B cell (primary cell): ENCODE measurements at regions not wholly inside any gene's neighbourhood (a gene's known extent, or its start where the extent isn't known, plus 50 kb on each side); places are given as distances from the start of the nearest gene placed in this dataset.

ENCODE experiments used
- ATAC-seq: fragments of 200-7000 bp; cut with Tn5 transposase; one replicate; pipeline ENCODE4 v1.10.0; 2021; ENCODE audit warnings: low read depth, mild to moderate bottlenecking, moderate number of reproducible peaks, moderate library complexity
- CTCF ChIA-PET: fragments of 350-600 bp; sonication (Branson Sonifier 250); formaldehyde crosslinking; loops from one replicate; lab custom pipeline; 2021; ENCODE audit warnings: antibody characterized with exemption, inconsistent platforms; lab: Charles Lee
- POLR2A ChIA-PET: fragments of 350-600 bp; sonication (Branson Sonifier 250); formaldehyde crosslinking; loops from one replicate; lab custom pipeline; 2021; ENCODE audit warnings: antibody characterized with exemption; lab: Charles Lee
- DNase-seq: peaks from one replicate; pipeline ENCODE4 v3.0.0; 2013
- H2AFZ ChIP-seq: 2 replicates; pipeline ENCODE4 v1.6.1; 2012; ENCODE audit warnings: mild to moderate bottlenecking, low read depth, low read length; ENCODE audit not compliant: insufficient read depth, poor library complexity, severe bottlenecking
- H3K27ac ChIP-seq, 2 donors: 1 replicate in 1 of 2; 2 replicates in 1 of 2; pipeline ENCODE4 v1.5.1; 2012 to 2013; ENCODE audit warnings: low read length in 2 of 2, mild to moderate bottlenecking in 2 of 2, moderate library complexity in 1 of 2
- H3K27me3 ChIP-seq, 4 experiments: fragments of 200-600 bp in 1 of 4; sonication (generic) in 1 of 4; replicated peaks in 1 of 4; 1 replicate in 2 of 4; 2 replicates in 2 of 4; pipeline versions ENCODE4 v1.6.1 to v1.7.0; 2013 to 2016; ENCODE audit warnings: low read length in 3 of 4, mild to moderate bottlenecking in 2 of 4, mixed read lengths in 1 of 4, moderate library complexity in 1 of 4; ENCODE audit not compliant: insufficient read depth in 4 of 4, control insufficient read depth in 3 of 4; ENCODE audit errors: control extremely low read depth in 1 of 4
- H3K36me3 ChIP-seq, 2 experiments: replicated peaks in 1 of 2; 1 replicate in 1 of 2; 2 replicates in 1 of 2; pipeline versions ENCODE4 v1.6.1 to v1.7.1; 2013; ENCODE audit warnings: low read length in 1 of 2; ENCODE audit not compliant: insufficient read depth in 2 of 2, control insufficient read depth in 1 of 2; ENCODE audit errors: control extremely low read depth in 1 of 2, extremely low read depth in 1 of 2
- H3K4me1 ChIP-seq, 2 donors: fragments of 200-600 bp in 1 of 2; sonication (generic) in 1 of 2; 1 replicate in 1 of 2; 2 replicates in 1 of 2; pipeline versions ENCODE4 v1.5.1 to v1.6.1; 2013 to 2017; ENCODE audit warnings: low read length in 2 of 2; ENCODE audit not compliant: control insufficient read depth in 2 of 2, insufficient read depth in 2 of 2
- H3K4me2 ChIP-seq: replicated peaks from 2 replicates; pipeline ENCODE3; 2012; ENCODE audit warnings: mild to moderate bottlenecking, low read depth, low read length; ENCODE audit not compliant: poor library complexity, severe bottlenecking
- H3K4me3 ChIP-seq, 5 experiments: fragments of 200-600 bp in 1 of 5; sonication (generic) in 1 of 5; 1 replicate in 3 of 5; 2 replicates in 2 of 5; pipeline versions ENCODE4 v1.5.1 to v1.7.0; 2011 to 2016; ENCODE audit warnings: low read length in 4 of 5, mild to moderate bottlenecking in 4 of 5, low read depth in 2 of 5, control low read depth in 1 of 5, moderate library complexity in 1 of 5; ENCODE audit not compliant: insufficient read depth in 1 of 5; ENCODE audit errors: control extremely low read depth in 1 of 5, extremely low read depth in 1 of 5
- H3K79me2 ChIP-seq: fragments of 200-600 bp; sonication (generic); one replicate; pipeline ENCODE4 v1.6.0; 2016; ENCODE audit warnings: low read length; ENCODE audit not compliant: control insufficient read depth, insufficient read depth
- H3K9ac ChIP-seq: fragments of 200-600 bp; sonication (generic); 2 replicates; pipeline ENCODE4 v1.6.1; 2017; ENCODE audit warnings: mild to moderate bottlenecking, low read length, moderate library complexity
- H3K9me3 ChIP-seq, 3 donors: one replicate each; pipeline versions ENCODE4 v1.6.1 to v1.7.1; 2013; ENCODE audit warnings: low read length in 2 of 3; ENCODE audit not compliant: control insufficient read depth in 2 of 3, insufficient read depth in 1 of 3; ENCODE audit errors: control extremely low read depth in 1 of 3
- H4K20me1 ChIP-seq: 2 replicates; pipeline ENCODE4 v1.6.0; 2012; ENCODE audit warnings: mild to moderate bottlenecking, low read length; ENCODE audit not compliant: insufficient read depth, control insufficient read depth, poor library complexity, severe bottlenecking
- H3K27ac Mint-ChIP-seq: one replicate; pipeline ENCODE4 v1.8.0; 2021; ENCODE audit warnings: mixed read lengths
- H3K27me3 Mint-ChIP-seq: one replicate; pipeline ENCODE4 v1.8.0; 2021; ENCODE audit warnings: mixed read lengths
- H3K4me1 Mint-ChIP-seq: one replicate; pipeline ENCODE4 v1.8.0; 2021; ENCODE audit warnings: mixed read lengths
- H3K4me3 Mint-ChIP-seq: one replicate; pipeline ENCODE4 v1.8.0; 2021; ENCODE audit warnings: mixed read lengths
- H3K9me3 Mint-ChIP-seq: one replicate; pipeline ENCODE4 v1.8.0; 2022; ENCODE audit warnings: mixed read lengths; ENCODE audit not compliant: insufficient read depth
- EZH2 ChIP-seq: IDR thresholded peaks from 2 replicates; pipeline ENCODE4 v1.6.1; 2012; ENCODE audit warnings: borderline replicate concordance, low read depth, mild to moderate bottlenecking, moderate library complexity, low read length; ENCODE audit not compliant: insufficient read depth, poor library complexity, severe bottlenecking
- WGBS: methylation state at CpG from one replicate; pipeline ENCODE4 v1.1.5; 2013; ENCODE audit warnings: missing lambda C conversion rate; ENCODE audit not compliant: insufficient coverage; 5-methylcytosine and 5-hydroxymethylcytosine counted together
- intact Hi-C: fragments of 100-400 bp; cut with micrococcal nuclease; formaldehyde crosslinking; loops from one replicate; pipeline ENCODE4 v1.10.0; 2022
- TF ChIP-seq, protein P1 (sequence below): fragments of 200-600 bp; IDR thresholded peaks from one replicate; pipeline ENCODE4 v1.8.0; 2022; ENCODE audit warnings: antibody characterized with exemption, mild to moderate bottlenecking

GRCh38 chr2:128868686-128869551 is 550.3 kb upstream of the HS6ST1 start:
- Mint-ChIP-seq H3K4me1 (no peaks in the 10 kb centered on the region), H3K27me3 (peaks cover 4% of the 10 kb centered on the region), H3K4me3 (no peak overlapping the region), H3K9me3 (no peaks in the 10 kb centered on the region), H3K27ac (no peak overlapping the region)
- Histone ChIP-seq H3K4me3 (no peak overlapping the region), H2AFZ (no peak overlapping the region), H3K9me3 (peaks cover 0 to 4% (median 0%) of the 10 kb centered on the region in 3 donors), H3K79me2 (no peaks in the 10 kb centered on the region), H3K4me2 (no peak overlapping the region), H3K9ac (no peak overlapping the region), H3K36me3 (no peaks in the 10 kb centered on the region), H3K4me1 (no peaks in the 10 kb centered on the region), H4K20me1 (no peaks in the 10 kb centered on the region), H3K27me3 (no peaks in the 10 kb centered on the region), H3K27ac (no peak overlapping the region)
- DNase-seq (no peak), ATAC-seq (no peak)
- 90% methylated on average over 2 of the region's 7 CpGs for WGBS
- TF ChIP-seq, protein P1, sequence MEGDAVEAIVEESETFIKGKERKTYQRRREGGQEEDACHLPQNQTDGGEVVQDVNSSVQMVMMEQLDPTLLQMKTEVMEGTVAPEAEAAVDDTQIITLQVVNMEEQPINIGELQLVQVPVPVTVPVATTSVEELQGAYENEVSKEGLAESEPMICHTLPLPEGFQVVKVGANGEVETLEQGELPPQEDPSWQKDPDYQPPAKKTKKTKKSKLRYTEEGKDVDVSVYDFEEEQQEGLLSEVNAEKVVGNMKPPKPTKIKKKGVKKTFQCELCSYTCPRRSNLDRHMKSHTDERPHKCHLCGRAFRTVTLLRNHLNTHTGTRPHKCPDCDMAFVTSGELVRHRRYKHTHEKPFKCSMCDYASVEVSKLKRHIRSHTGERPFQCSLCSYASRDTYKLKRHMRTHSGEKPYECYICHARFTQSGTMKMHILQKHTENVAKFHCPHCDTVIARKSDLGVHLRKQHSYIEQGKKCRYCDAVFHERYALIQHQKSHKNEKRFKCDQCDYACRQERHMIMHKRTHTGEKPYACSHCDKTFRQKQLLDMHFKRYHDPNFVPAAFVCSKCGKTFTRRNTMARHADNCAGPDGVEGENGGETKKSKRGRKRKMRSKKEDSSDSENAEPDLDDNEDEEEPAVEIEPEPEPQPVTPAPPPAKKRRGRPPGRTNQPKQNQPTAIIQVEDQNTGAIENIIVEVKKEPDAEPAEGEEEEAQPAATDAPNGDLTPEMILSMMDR: no peak
- TF ChIP-seq EZH2: no peak
- intact Hi-C loops: no loop called here
- ChIA-PET CTCF (no interaction called here), POLR2A (no interaction called here)

- 87% methylated on average over 5 of the region's 5 CpGs for WGBS
Observed at GRCh38 chr2:128874608-128875007, 555.9 kb upstream of the HS6ST1 start.

More at GRCh38 chr2:128874608-128875007, 555.9 kb upstream of the HS6ST1 start:
- H3K27ac Mint-ChIP-seq: no peak overlapping the region
- ChIA-PET CTCF (no interaction called here), POLR2A (no interaction called here)
- H3K4me3 ChIP-seq: no peak overlapping the region
- DNase-seq: no peak
- no peak for ATAC-seq
- no peaks in the 10 kb centered on the region for H3K9me3 Mint-ChIP-seq
- H3K9ac ChIP-seq: no peak overlapping the region
- no peak overlapping the region for H3K4me3 Mint-ChIP-seq
- TF ChIP-seq, protein P1: no peak
- no peak for TF ChIP-seq EZH2
- no peaks in the 10 kb centered on the region for H3K79me2 ChIP-seq
- H3K4me2 ChIP-seq: no peak overlapping the region
- no peaks in the 10 kb centered on the region for H3K4me1 ChIP-seq
- no peak overlapping the region for H2AFZ ChIP-seq
- H3K27ac ChIP-seq: no peak overlapping the region
- H3K4me1 Mint-ChIP-seq: no peaks in the 10 kb centered on the region
- no peaks in the 10 kb centered on the region for H3K36me3 ChIP-seq
- peaks cover 12% of the 10 kb centered on the region for H3K27me3 Mint-ChIP-seq
- peaks cover 0 to 4% (median 0%) of the 10 kb centered on the region in 4 experiments for H3K27me3 ChIP-seq
- no peaks in the 10 kb centered on the region for H4K20me1 ChIP-seq
- peaks cover 0 to 7% (median 0%) of the 10 kb centered on the region in 3 donors for H3K9me3 ChIP-seq
- intact Hi-C loops: no loop called here
